ENCODE measurements at regions not wholly inside any gene's neighbourhood (a gene's known extent, or its start where the extent isn't known, plus 50 kb on each side); places are given as distances from the start of the nearest gene placed in this dataset.

- H3K79me2 ChIP-seq (ENCODE audit: insufficient read depth, low read length) = no peaks in the 10 kb centered on the region
- no peaks in the 10 kb centered on the region for H3K36me3 ChIP-seq (ENCODE audit: insufficient read depth, low read length)
- no peaks in the 10 kb centered on the region for H4K20me1 ChIP-seq (ENCODE audit: insufficient read depth, low read length)
- H2AFZ ChIP-seq (ENCODE audit: low read length) = no peak overlapping the region
- H3K27me3 ChIP-seq (ENCODE audit: insufficient read depth, low read length) = no peaks in the 10 kb centered on the region; the same call in 1 of the 2 replicates
- no peak overlapping the region for H3K4me3 ChIP-seq (ENCODE audit: low read depth, low read length, poor library complexity, severe bottlenecking)
- H3K9ac ChIP-seq (ENCODE audit: low read length) = no peak overlapping the region
- H3K27ac ChIP-seq (ENCODE audit: low read depth, low read length, poor library complexity, severe bottlenecking) = no peak overlapping the region
- H3F3A ChIP-seq (ENCODE audit: insufficient read depth, low read length) = no peaks in the 10 kb centered on the region
- no peaks in the 10 kb centered on the region for H3K9me2 ChIP-seq (ENCODE audit: low read depth, low read length)
- TF ChIP-seq EZH2 (IDR thresholded peaks at IDR 0.05; ENCODE audit: borderline replicate concordance, low read length) (no peak), CTCF (IDR thresholded peaks at IDR 0.05; ENCODE audit: low read length) (no peak)
- H3K4me2 ChIP-seq (ENCODE audit: low read length) = no peak overlapping the region
- no peaks in the 10 kb centered on the region for H3K9me3 ChIP-seq (ENCODE audit: low read length)
- H3K4me1 ChIP-seq (ENCODE audit: insufficient read depth, low read length, severe bottlenecking) = peaks cover 8% of the 10 kb centered on the region
Observed at GRCh38 chr1:234836045-234836681, 226.2 kb upstream of the IRF2BP2 start.

DNA sequence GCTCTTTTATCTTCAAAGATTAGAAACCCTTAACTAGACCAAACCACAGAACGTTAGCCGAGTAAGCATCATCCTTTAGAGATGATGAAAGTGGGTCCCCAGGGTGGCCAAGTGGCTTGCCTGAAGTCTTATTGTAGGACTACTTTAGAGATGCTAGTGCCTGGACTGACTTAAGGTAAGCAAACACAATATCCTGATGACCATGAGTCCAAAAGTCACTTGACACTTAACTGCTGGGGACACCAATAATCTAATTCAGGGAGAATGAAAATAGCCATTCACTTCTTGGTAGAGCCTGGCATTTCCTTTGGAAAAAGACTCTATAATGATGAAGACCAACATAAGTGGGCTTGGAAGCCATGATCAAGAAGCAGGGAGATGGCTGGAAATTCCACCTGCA, 225.3 kb upstream of the IRF2BP2 start:
- Histone ChIP-seq H3K4me3 (ENCODE audit: low read depth, low read length, poor library complexity, severe bottlenecking) (no peak overlapping the region), H3K9me3 (ENCODE audit: low read length) (no peaks in the 10 kb centered on the region), H3K4me1 (ENCODE audit: insufficient read depth, low read length, severe bottlenecking) (no peaks in the 10 kb centered on the region), H3F3A (ENCODE audit: insufficient read depth, low read length) (no peaks in the 10 kb centered on the region), H3K4me2 (ENCODE audit: low read length) (no peak overlapping the region), H3K9me2 (ENCODE audit: low read depth, low read length) (no peaks in the 10 kb centered on the region), H3K79me2 (ENCODE audit: insufficient read depth, low read length) (no peaks in the 10 kb centered on the region), H3K27ac (ENCODE audit: low read depth, low read length, poor library complexity, severe bottlenecking) (no peak overlapping the region), H4K20me1 (ENCODE audit: insufficient read depth, low read length) (no peaks in the 10 kb centered on the region), H3K27me3 (ENCODE audit: insufficient read depth, low read length) (no peaks in the 10 kb centered on the region; the same call in 1 of the 2 replicates), H3K9ac (ENCODE audit: low read length) (no peak overlapping the region), H3K36me3 (ENCODE audit: insufficient read depth, low read length) (no peaks in the 10 kb centered on the region), H2AFZ (ENCODE audit: low read length) (no peak overlapping the region)
- TF ChIP-seq EZH2 (IDR thresholded peaks at IDR 0.05; ENCODE audit: borderline replicate concordance, low read length) (no peak), CTCF (IDR thresholded peaks at IDR 0.05; ENCODE audit: low read length) (no peak)

- H2AFZ ChIP-seq (ENCODE audit: low read length) = no peak overlapping the region
- no peak for TF ChIP-seq CTCF (IDR thresholded peaks at IDR 0.05; ENCODE audit: low read length)
- TF ChIP-seq EZH2 (IDR thresholded peaks at IDR 0.05; ENCODE audit: borderline replicate concordance, low read length) = no peak
- H3K4me2 ChIP-seq (ENCODE audit: low read length) = no peak overlapping the region
- H3K9ac ChIP-seq (ENCODE audit: low read length) = no peak overlapping the region
- H4K20me1 ChIP-seq (ENCODE audit: insufficient read depth, low read length) = no peaks in the 10 kb centered on the region
- H3K79me2 ChIP-seq (ENCODE audit: insufficient read depth, low read length) = no peaks in the 10 kb centered on the region
- no peaks in the 10 kb centered on the region for H3K9me3 ChIP-seq (ENCODE audit: low read length)
- no peak overlapping the region for H3K4me3 ChIP-seq (ENCODE audit: low read depth, low read length, poor library complexity, severe bottlenecking)
- no peak overlapping the region for H3K27ac ChIP-seq (ENCODE audit: low read depth, low read length, poor library complexity, severe bottlenecking)
- no peaks in the 10 kb centered on the region for H3K36me3 ChIP-seq (ENCODE audit: insufficient read depth, low read length)
- H3F3A ChIP-seq (ENCODE audit: insufficient read depth, low read length) = no peaks in the 10 kb centered on the region
- no peaks in the 10 kb centered on the region for H3K4me1 ChIP-seq (ENCODE audit: insufficient read depth, low read length, severe bottlenecking)
- H3K27me3 ChIP-seq (ENCODE audit: insufficient read depth, low read length) = no peaks in the 10 kb centered on the region; the same call in 1 of the 2 replicates
- no peaks in the 10 kb centered on the region for H3K9me2 ChIP-seq (ENCODE audit: low read depth, low read length)
Observed at GRCh38 chr1:234833646-234834045, 223.7 kb upstream of the IRF2BP2 start.
